Psoas muscle (tissue), 7 donors: ENCODE measurements at regions not wholly inside any gene's neighbourhood (a gene's known extent, or its start where the extent isn't known, plus 50 kb on each side); places are given as distances from the start of the nearest gene placed in this dataset.

ENCODE experiments used
- ATAC-seq, 4 donors: fragments of 200-7000 bp; cut with Tn5 transposase; one replicate each; pipeline ENCODE4 v1.9.1; 2020; ENCODE audit warnings: moderate library complexity in 3 of 4, mild to moderate bottlenecking in 2 of 4
- DNase-seq, 2 donors: peaks; one replicate each; pipeline ENCODE4 v3.0.0-alpha.2; 2020
- H3K27ac ChIP-seq: fragments of 200-600 bp; one replicate; pipeline ENCODE4 v1.8.0; 2022
- H3K27me3 ChIP-seq, 3 donors: fragments of 200-600 bp in 1 of 3; one replicate each; pipeline versions ENCODE4 v1.6.1 to v1.8.0; 2013 to 2022; ENCODE audit warnings: low read length in 2 of 3, mild to moderate bottlenecking in 2 of 3, moderate library complexity in 1 of 3; ENCODE audit not compliant: insufficient read depth in 3 of 3
- H3K36me3 ChIP-seq, 2 donors: fragments of 200-600 bp in 1 of 2; one replicate each; pipeline versions ENCODE4 v1.6.1 to v1.8.0; 2013 to 2022; ENCODE audit warnings: low read depth in 1 of 2, mild to moderate bottlenecking in 1 of 2, moderate library complexity in 1 of 2; ENCODE audit not compliant: insufficient read depth in 1 of 2
- H3K4me1 ChIP-seq: fragments of 200-600 bp; one replicate; pipeline ENCODE4 v1.8.0; 2022
- H3K4me3 ChIP-seq: fragments of 200-600 bp; one replicate; pipeline ENCODE4 v1.8.0; 2022; ENCODE audit warnings: mild to moderate bottlenecking
- H3K9me3 ChIP-seq: fragments of 200-600 bp; one replicate; pipeline ENCODE4 v1.8.0; 2022
- WGBS, 3 donors: extraction: QIAGEN DNeasy Blood & Tissue Kit; methylation state at CpG; one replicate each; pipeline versions ENCODE4 v1.1.6 to v1.1.7; 2013; 5-methylcytosine and 5-hydroxymethylcytosine counted together
- intact Hi-C, 2 donors: fragments of 100-400 bp; cut with DNase I; formaldehyde crosslinking; loops; one replicate each; pipeline versions ENCODE4 v1.11.0 to v1.14.2; 2022
- TF ChIP-seq, protein P1 (sequence below): fragments of 200-600 bp; IDR thresholded peaks from one replicate; pipeline ENCODE4 v1.8.0; 2022; ENCODE audit warnings: antibody characterized with exemption
- donor health status: healthy with polysubstance abuse.
- donor health status: DM: no; HTN: no; CAD: no; lungs with moderate emphysema.
- donor health status: Bipolar disorder and iron deficiency.
- donor health status: healthy.
- donor health status: DM: yes; HTN: yes; CAD: no.
- donor health status: DM: no; HTN: no; CAD: no.
- donor health status: DM: yes; HTN: yes; CAD: no.

DNA sequence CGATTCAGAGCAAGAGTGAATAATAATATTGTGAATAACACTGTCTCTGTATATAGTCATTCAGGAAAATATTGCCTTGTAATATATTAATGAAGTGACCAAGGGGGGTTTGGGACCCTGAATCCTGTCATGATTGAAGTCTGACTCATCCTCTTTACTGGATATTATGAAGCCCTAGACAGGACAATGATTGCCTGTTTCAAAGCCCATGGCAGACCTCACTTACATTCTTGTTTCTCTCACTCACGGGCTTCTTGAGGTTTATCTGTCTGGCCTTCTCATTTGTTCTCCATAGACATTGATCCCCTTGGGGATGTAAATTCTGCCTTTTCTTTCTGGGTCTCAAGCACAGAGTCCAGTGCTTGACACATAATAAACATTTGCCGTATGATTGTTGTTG lies 449.3 kb upstream of the THRB start:
- no peak for ATAC-seq

DNA sequence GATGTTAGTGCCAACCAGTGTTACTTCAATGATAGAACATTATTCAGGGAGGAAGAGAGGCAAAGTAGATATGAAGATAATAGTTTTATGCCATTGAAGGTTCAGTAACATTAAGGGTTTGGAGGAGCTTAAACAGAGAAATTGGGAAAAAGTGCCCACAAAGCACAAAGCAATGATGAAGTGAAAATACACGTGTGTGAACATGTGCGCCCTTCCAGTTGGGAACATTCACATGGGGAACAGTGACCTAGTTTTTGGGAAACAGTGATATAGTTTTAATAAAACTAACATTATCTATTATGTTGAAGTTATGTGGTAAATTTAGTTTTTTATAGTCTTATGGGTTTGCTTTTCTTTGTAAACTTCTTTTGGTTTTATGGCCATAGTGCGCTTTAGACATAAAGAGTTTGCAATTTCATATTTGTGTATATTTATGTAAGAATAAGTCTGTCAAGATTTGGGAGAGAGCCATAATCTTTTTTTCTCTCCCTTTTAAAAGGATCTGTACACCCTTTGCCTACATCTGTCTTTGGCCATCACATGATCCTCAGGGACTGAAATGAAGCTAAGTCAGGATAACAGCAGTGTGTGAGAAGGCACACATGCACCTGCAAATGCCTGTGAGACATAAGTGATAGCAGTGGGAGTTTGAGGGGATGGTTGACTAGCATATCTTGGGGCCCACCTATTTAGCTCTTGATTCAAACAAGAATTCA lies 450.3 kb upstream of the THRB start:
- intact Hi-C loops = no loop called here
- no peaks in the 10 kb centered on the region for H3K4me1 ChIP-seq
- no peaks in the 10 kb centered on the region for H3K9me3 ChIP-seq
- H3K27me3 ChIP-seq = no peaks in the 10 kb centered on the region
- H3K36me3 ChIP-seq = no peaks in the 10 kb centered on the region
- ATAC-seq = no peak
- TF ChIP-seq, protein P1, sequence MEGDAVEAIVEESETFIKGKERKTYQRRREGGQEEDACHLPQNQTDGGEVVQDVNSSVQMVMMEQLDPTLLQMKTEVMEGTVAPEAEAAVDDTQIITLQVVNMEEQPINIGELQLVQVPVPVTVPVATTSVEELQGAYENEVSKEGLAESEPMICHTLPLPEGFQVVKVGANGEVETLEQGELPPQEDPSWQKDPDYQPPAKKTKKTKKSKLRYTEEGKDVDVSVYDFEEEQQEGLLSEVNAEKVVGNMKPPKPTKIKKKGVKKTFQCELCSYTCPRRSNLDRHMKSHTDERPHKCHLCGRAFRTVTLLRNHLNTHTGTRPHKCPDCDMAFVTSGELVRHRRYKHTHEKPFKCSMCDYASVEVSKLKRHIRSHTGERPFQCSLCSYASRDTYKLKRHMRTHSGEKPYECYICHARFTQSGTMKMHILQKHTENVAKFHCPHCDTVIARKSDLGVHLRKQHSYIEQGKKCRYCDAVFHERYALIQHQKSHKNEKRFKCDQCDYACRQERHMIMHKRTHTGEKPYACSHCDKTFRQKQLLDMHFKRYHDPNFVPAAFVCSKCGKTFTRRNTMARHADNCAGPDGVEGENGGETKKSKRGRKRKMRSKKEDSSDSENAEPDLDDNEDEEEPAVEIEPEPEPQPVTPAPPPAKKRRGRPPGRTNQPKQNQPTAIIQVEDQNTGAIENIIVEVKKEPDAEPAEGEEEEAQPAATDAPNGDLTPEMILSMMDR = no peak
- no peak for DNase-seq
- H3K27ac ChIP-seq = no peak overlapping the region
- no peak overlapping the region for H3K4me3 ChIP-seq
- whole genome bisulfite sequencing, 3 donors = 87 to 93% (median 90%) methylated on average over 3 of the region's 3 CpGs

More for the DNA sequence above, 449.3 kb upstream of the THRB start:
- H3K27me3 ChIP-seq = no peaks in the 10 kb centered on the region
- intact Hi-C loops = no loop called here
- no peaks in the 10 kb centered on the region for H3K9me3 ChIP-seq
- H3K4me3 ChIP-seq = no peak overlapping the region
- no peaks in the 10 kb centered on the region for H3K4me1 ChIP-seq
- no peak for DNase-seq
- TF ChIP-seq, protein P1 = no peak
- 84 to 87% (median 86%) methylated on average over 3 of the region's 3 CpGs for WGBS, 3 donors
- H3K27ac ChIP-seq = no peak overlapping the region
- no peaks in the 10 kb centered on the region for H3K36me3 ChIP-seq

DNA sequence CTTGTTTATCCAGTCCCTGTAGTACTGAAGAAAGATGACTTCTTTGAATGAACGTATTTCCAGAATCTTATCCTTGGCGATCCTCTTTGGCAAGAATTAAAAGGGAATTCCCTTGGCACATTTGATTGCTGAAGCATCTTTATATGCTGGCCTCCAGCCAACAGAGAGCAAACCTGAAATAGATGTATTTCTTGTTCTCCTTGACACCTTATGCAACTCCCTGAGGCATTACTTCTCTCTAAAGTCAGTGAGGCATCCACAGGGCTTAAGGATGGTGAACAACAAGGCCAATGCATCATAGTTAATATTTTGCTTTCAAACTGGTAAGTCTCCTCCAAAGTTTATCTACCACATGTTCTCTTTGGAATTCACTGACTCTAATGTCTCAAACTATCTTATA lies 450.9 kb upstream of the THRB start:
- H3K9me3 ChIP-seq = no peaks in the 10 kb centered on the region
- ATAC-seq = no peak
- H3K27ac ChIP-seq = no peak overlapping the region
- H3K27me3 ChIP-seq = no peaks in the 10 kb centered on the region
- H3K36me3 ChIP-seq = no peaks in the 10 kb centered on the region
- H3K4me3 ChIP-seq = no peak overlapping the region
- WGBS, 3 donors = 30 to 47% (median 43%) methylated on average over 2 of the region's 2 CpGs
- H3K4me1 ChIP-seq = no peaks in the 10 kb centered on the region
- TF ChIP-seq, protein P1 = no peak
- no peak for DNase-seq
- intact Hi-C loops = no loop called here

DNA sequence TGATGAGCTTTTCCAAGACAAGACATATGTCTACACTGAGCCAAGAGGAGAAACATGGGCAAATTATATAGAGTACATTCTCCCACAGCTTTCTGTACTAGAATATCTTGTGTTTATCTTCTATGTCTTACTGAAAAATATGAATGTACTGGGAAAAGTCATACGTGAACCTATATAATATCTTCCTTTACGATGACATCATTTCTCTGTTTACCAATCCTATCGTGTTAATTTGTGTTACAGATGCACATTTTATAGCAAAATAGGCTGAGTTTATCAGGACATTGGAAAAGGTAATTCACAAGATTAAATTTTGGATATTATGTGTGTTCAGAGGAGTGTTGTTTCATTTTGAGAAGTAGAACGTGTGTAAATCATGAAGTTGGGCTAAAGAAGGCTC lies 452.5 kb upstream of the THRB start:
- H3K9me3 ChIP-seq = no peaks in the 10 kb centered on the region
- ATAC-seq = no peak
- no peaks in the 10 kb centered on the region for H3K4me1 ChIP-seq
- H3K27ac ChIP-seq = no peak overlapping the region
- no peaks in the 10 kb centered on the region for H3K36me3 ChIP-seq
- intact Hi-C loops = no loop called here
- no peak for DNase-seq
- H3K4me3 ChIP-seq = no peak overlapping the region
- TF ChIP-seq, protein P1 = no peak
- WGBS, 3 donors = 79 to 83% (median 83%) methylated on average over 4 of the region's 4 CpGs
- H3K27me3 ChIP-seq = no peaks in the 10 kb centered on the region

DNA sequence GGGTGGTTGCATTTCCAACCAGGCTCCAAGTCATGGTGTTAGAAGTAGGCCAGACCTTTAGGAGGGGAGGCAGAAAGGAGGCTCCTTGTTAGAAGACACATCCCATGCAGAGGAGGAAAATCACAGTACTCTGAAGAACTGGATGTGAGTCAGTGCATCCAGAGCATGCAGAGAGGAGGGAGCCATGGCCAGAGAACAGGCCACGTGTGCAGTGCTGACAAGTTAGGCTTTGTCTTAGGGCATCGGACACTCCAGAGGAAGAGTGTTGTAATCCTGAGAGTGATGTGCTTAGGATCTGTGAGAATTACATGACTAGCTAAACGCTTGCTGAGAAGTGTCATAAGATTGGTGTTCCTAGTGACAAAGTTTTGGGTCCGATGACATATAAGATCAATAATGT lies 456.5 kb upstream of the THRB start:
- H3K4me1 ChIP-seq = no peaks in the 10 kb centered on the region
- no peaks in the 10 kb centered on the region for H3K9me3 ChIP-seq
- TF ChIP-seq, protein P1 = no peak
- intact Hi-C loops = no loop called here
- H3K27ac ChIP-seq = no peak overlapping the region
- 83 to 88% (median 88%) methylated on average over 4 of the region's 4 CpGs for WGBS, 3 donors
- ATAC-seq (no peak), DNase-seq (no peak)
- H3K4me3 ChIP-seq = no peak overlapping the region
- H3K27me3 ChIP-seq = peaks cover 0 to 4% (median 0%) of the 10 kb centered on the region in 3 donors
- H3K36me3 ChIP-seq = no peaks in the 10 kb centered on the region
